ENCODE measurements at regions not wholly inside any gene's neighbourhood (a gene's known extent, or its start where the extent isn't known, plus 50 kb on each side); places are given as distances from the start of the nearest gene placed in this dataset.

- TF ChIP-seq CTCF (IDR thresholded peaks at IDR 0.05) (no peak), POLR2A (IDR thresholded peaks at IDR 0.05) (no peak)
Measured at GRCh38 chr10:120691625-120692024, 159.5 kb upstream of the WDR11 start.
